HL-60 (cell line): ENCODE measurements at regions not wholly inside any gene's neighbourhood (a gene's known extent, or its start where the extent isn't known, plus 50 kb on each side); places are given as distances from the start of the nearest gene placed in this dataset.

ENCODE experiments used
- CTCF ChIP-seq: IDR thresholded peaks from one replicate; pipeline ENCODE4 v1.5.1; 2011; ENCODE audit warnings: low read length, control low read depth, inconsistent platforms; ENCODE audit not compliant: insufficient read depth
- POLR2AphosphoS5 ChIP-seq: IDR thresholded peaks from 2 replicates; pipeline ENCODE4 v1.6.1; 2012; ENCODE audit warnings: low read depth
- REST ChIP-seq: IDR thresholded peaks from 2 replicates; pipeline ENCODE4 v1.6.1; 2012; ENCODE audit warnings: low read depth; ENCODE audit not compliant: insufficient replicate concordance

GRCh38 chr3:177464392-177465256 is 267.3 kb upstream of the TBL1XR1 start:
- TF ChIP-seq POLR2AphosphoS5: no peak
- no peak for TF ChIP-seq CTCF
- TF ChIP-seq REST: no peak
